Spleen (tissue), 11 donors: ENCODE measurements at regions not wholly inside any gene's neighbourhood (a gene's known extent, or its start where the extent isn't known, plus 50 kb on each side); places are given as distances from the start of the nearest gene placed in this dataset.

ENCODE experiments used
- DNase-seq: peaks from one replicate; pipeline ENCODE4 v3.0.0-alpha.2; 2020
- H3K27ac ChIP-seq, 8 donors: fragments of 200-600 bp; sonication (generic) in 7 of 8; 1 replicate in 4 of 8; 2 replicates in 4 of 8; pipeline versions ENCODE4 v1.5.0 to v1.8.0; 2016 to 2021; ENCODE audit warnings: inconsistent platforms in 4 of 8, mild to moderate bottlenecking in 4 of 8, moderate library complexity in 1 of 8
- H3K27me3 ChIP-seq, 7 donors: fragments of 200-600 bp; sonication (generic) in 6 of 7; replicated peaks in 1 of 7; 1 replicate in 4 of 7; 2 replicates in 3 of 7; pipeline versions ENCODE4 v1.5.0 to v1.8.0; 2016 to 2021; ENCODE audit warnings: inconsistent platforms in 3 of 7, mild to moderate bottlenecking in 1 of 7
- H3K36me3 ChIP-seq, 6 donors: fragments of 200-600 bp; sonication (generic) in 5 of 6; 1 replicate in 4 of 6; 2 replicates in 2 of 6; pipeline versions ENCODE4 v1.5.0 to v1.8.0; 2016 to 2021; ENCODE audit warnings: inconsistent platforms in 2 of 6
- H3K4me1 ChIP-seq, 6 donors: fragments of 200-600 bp; sonication (generic) in 5 of 6; 1 replicate in 3 of 6; 2 replicates in 3 of 6; pipeline versions ENCODE4 v1.5.0 to v1.8.0; 2016 to 2021; ENCODE audit warnings: inconsistent platforms in 3 of 6
- H3K4me3 ChIP-seq, 8 donors: fragments of 200-600 bp; sonication (generic) in 7 of 8; 1 replicate in 4 of 8; 2 replicates in 4 of 8; pipeline versions ENCODE4 v1.5.0 to v1.8.0; 2016 to 2021; ENCODE audit warnings: inconsistent platforms in 4 of 8, mild to moderate bottlenecking in 4 of 8, moderate library complexity in 2 of 8
- H3K9me3 ChIP-seq, 8 donors: fragments of 200-600 bp; sonication (generic) in 7 of 8; 1 replicate in 4 of 8; 2 replicates in 4 of 8; pipeline versions ENCODE4 v1.5.0 to v1.8.0; 2016 to 2021; ENCODE audit warnings: inconsistent platforms in 4 of 8
- CTCF ChIP-seq, 11 experiments: fragments of 200-600 bp in 7 of 11; fragments of 450-650 bp in 4 of 11; sonication (generic) in 4 of 11; IDR thresholded peaks in 8 of 11; conservative IDR thresholded peaks in 3 of 11; 1 replicate in 7 of 11; 2 replicates in 4 of 11; pipeline versions ENCODE4 v1.4.0 to v1.8.0; 2016 to 2021; ENCODE audit warnings: antibody characterized with exemption in 11 of 11, inconsistent platforms in 4 of 11, mild to moderate bottlenecking in 1 of 11
- POLR2A ChIP-seq, 3 donors: fragments of 450-650 bp; IDR thresholded peaks; one replicate each; pipeline ENCODE4 v1.5.1; 2017; ENCODE audit warnings: antibody characterized with exemption in 3 of 3, mild to moderate bottlenecking in 1 of 3
- POLR2AphosphoS5 ChIP-seq, 3 donors: sonication (generic); formaldehyde crosslinking; IDR thresholded peaks; one replicate each; pipeline ENCODE4 v1.5.1; 2017; ENCODE audit warnings: antibody characterized with exemption in 3 of 3
- WGBS, 5 donors: extraction: QIAGEN DNeasy Blood & Tissue Kit in 3 of 5; methylation state at CpG; one replicate each; pipeline versions ENCODE4 v1.1.5 to v1.1.7; 2013 to 2018; 5-methylcytosine and 5-hydroxymethylcytosine counted together
- intact Hi-C: fragments of 100-400 bp; cut with DNase I; formaldehyde crosslinking; loops from one replicate; pipeline ENCODE4 v1.15.0; 2023; ENCODE audit warnings: low total_unique reads
- donor health status: healthy with polysubstance abuse.
- donor health status: DM: no; HTN: no; CAD: no; lungs with moderate emphysema.
- donor health status: DM: no; HTN: no; CAD: no.
- donor health status: Bipolar disorder and iron deficiency.
- donor health status: healthy.
- donor health status: DM: no; HTN: no; CAD: no.
- donor health status: DM: yes; HTN: yes; CAD: no.

GRCh38 chr7:84331616-84332015 lies 137.0 kb upstream of the SEMA3A start:
- no peak overlapping the region for H3K27ac ChIP-seq
- no peak for DNase-seq
- TF ChIP-seq POLR2A (IDR thresholded peaks at IDR 0.05) (no peak), CTCF (IDR thresholded peaks at IDR 0.05 in 8 of 11, conservative IDR thresholded peaks at IDR 0.05 in 3 of 11) (no peak)
- intact Hi-C loops, result no loop called here
- no peak overlapping the region for H3K4me3 ChIP-seq
- no peaks in the 10 kb centered on the region for H3K36me3 ChIP-seq
- 88 to 96% (median 92%) methylated on average over 3 of the region's 3 CpGs for WGBS, 5 donors
- no peaks in the 10 kb centered on the region for H3K27me3 ChIP-seq
- no peaks in the 10 kb centered on the region for H3K4me1 ChIP-seq
- no peaks in the 10 kb centered on the region for H3K9me3 ChIP-seq

- Histone ChIP-seq H3K27me3 (no peaks in the 10 kb centered on the region), H3K4me3 (no peak overlapping the region), H3K27ac (no peak overlapping the region), H3K9me3 (no peaks in the 10 kb centered on the region), H3K4me1 (no peaks in the 10 kb centered on the region), H3K36me3 (no peaks in the 10 kb centered on the region)
- TF ChIP-seq POLR2A (IDR thresholded peaks at IDR 0.05), result no peak
- intact Hi-C loops, result no loop called here
- no peak for DNase-seq
- WGBS, 5 donors, result 82 to 96% (median 90%) methylated on average over 2 of the region's 2 CpGs
Observed at GRCh38 chr7:84328571-84328970, 134.0 kb upstream of the SEMA3A start.

- H3K27me3 ChIP-seq, result no peaks in the 10 kb centered on the region
- intact Hi-C loops, result no loop called here
- H3K27ac ChIP-seq, result no peak overlapping the region
- TF ChIP-seq POLR2A (IDR thresholded peaks at IDR 0.05), result no peak
- no peak for TF ChIP-seq POLR2AphosphoS5 (IDR thresholded peaks at IDR 0.05)
- TF ChIP-seq CTCF (IDR thresholded peaks at IDR 0.05 in 8 of 11, conservative IDR thresholded peaks at IDR 0.05 in 3 of 11), result no peak
- H3K4me3 ChIP-seq, result no peak overlapping the region
- peaks cover 0 to 5% (median 0%) of the 10 kb centered on the region in 8 donors for H3K9me3 ChIP-seq
- DNase-seq, result no peak
- H3K36me3 ChIP-seq, result no peaks in the 10 kb centered on the region
- H3K4me1 ChIP-seq, result no peaks in the 10 kb centered on the region
Observed at GRCh38 chr7:84324136-84324630, 129.6 kb upstream of the SEMA3A start.

- no peak for DNase-seq
- no peaks in the 10 kb centered on the region for H3K27me3 ChIP-seq
- H3K27ac ChIP-seq, result no peak overlapping the region
- no peaks in the 10 kb centered on the region for H3K4me1 ChIP-seq
- H3K4me3 ChIP-seq, result no peak overlapping the region
- H3K9me3 ChIP-seq, result peaks cover 0 to 5% (median 0%) of the 10 kb centered on the region in 8 donors
- H3K36me3 ChIP-seq, result no peaks in the 10 kb centered on the region
- intact Hi-C loops, result no loop called here
- no peak for TF ChIP-seq CTCF (IDR thresholded peaks at IDR 0.05 in 8 of 11, conservative IDR thresholded peaks at IDR 0.05 in 3 of 11)
Observed at GRCh38 chr7:84317536-84317935, 122.9 kb upstream of the SEMA3A start.

- Histone ChIP-seq H3K27ac (no peak overlapping the region), H3K27me3 (no peaks in the 10 kb centered on the region), H3K4me1 (no peaks in the 10 kb centered on the region), H3K9me3 (no peaks in the 10 kb centered on the region), H3K4me3 (no peak overlapping the region), H3K36me3 (no peaks in the 10 kb centered on the region)
- WGBS, 5 donors, result 81 to 93% (median 87%) methylated on average over 2 of the region's 2 CpGs
- no peak for TF ChIP-seq CTCF (IDR thresholded peaks at IDR 0.05 in 8 of 11, conservative IDR thresholded peaks at IDR 0.05 in 3 of 11)
- no peak for DNase-seq
- intact Hi-C loops, result no loop called here
Observed at GRCh38 chr7:84314263-84314662, 119.7 kb upstream of the SEMA3A start.
